ENCODE measurements at regions not wholly inside any gene's neighbourhood (a gene's known extent, or its start where the extent isn't known, plus 50 kb on each side); places are given as distances from the start of the nearest gene placed in this dataset.

DNA sequence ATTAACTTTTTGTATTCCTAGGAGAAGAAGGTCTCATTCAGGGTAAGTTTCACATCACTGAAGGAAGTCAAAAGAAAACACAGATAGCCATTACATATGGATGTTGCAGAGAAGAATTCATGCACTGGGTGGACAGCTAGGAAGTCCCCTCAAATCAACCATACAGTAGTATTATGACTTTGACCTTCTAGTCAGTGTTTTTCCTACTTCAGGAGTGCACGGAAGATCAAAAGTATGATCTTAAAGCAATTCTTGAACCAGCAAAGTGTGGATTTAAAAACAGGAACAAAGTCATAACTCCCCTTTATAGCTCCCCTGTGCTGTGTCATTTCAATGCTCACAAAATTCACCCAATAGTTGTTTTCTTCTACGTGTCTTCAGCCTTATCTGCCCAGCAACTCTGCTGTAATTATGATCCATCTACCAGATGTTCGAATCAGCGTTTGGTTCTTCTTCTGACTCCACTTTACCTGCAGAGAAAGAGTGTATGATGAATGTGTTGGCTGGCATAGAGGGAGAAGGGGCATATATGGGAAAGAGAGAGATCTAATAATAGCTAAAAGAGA is 118.1 kb upstream of the MEIS2 start:
- Histone ChIP-seq H3K27me3 (ENCODE audit: control insufficient read depth in 3 of 3, insufficient read depth in 3 of 3, low read length in 3 of 3) (no peaks in the 10 kb centered on the region), H3K9me3 (ENCODE audit: control insufficient read depth in 3 of 3, low read length in 3 of 3) (no peaks in the 10 kb centered on the region), H3K36me3 (ENCODE audit: control insufficient read depth in 3 of 3, insufficient read depth in 3 of 3, low read length in 3 of 3) (no peaks in the 10 kb centered on the region), H3K4me1 (ENCODE audit: control insufficient read depth in 3 of 3, insufficient read depth in 3 of 3, low read length in 3 of 3) (no peaks in the 10 kb centered on the region), H3K27ac (ENCODE audit: low read depth, low read length) (no peak overlapping the region), H3K9ac (ENCODE audit: low read depth in 1 of 3, low read length in 3 of 3) (no peak overlapping the region), H3K4me3 (ENCODE audit: low read length in 3 of 3) (no peak overlapping the region)

DNA sequence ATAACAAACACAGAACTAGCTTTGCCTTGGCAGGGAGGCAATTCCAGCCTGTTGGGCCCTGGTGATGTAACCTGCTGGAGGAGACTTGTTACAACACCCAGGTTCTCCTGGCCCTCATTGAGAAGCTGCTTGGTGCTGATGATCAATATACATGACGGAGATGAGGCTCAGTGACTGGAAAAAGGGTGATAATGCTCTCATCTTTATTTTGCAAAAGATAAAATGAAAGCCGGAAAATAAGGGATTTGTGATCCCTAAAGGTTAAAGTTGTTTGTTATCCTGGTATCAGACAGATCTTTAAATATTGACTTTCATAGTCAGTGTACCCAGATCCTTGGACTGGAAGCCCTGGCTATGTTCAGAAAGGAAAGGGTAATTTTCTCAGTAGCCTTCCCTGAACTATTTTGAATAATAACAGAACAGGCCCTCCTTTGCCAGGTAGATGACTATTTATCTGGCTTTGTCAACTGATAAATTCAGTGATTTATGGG is 118.9 kb upstream of the MEIS2 start:
- Histone ChIP-seq H3K9me3 (ENCODE audit: control insufficient read depth in 3 of 3, low read length in 3 of 3) (no peaks in the 10 kb centered on the region), H3K36me3 (ENCODE audit: control insufficient read depth in 3 of 3, insufficient read depth in 3 of 3, low read length in 3 of 3) (no peaks in the 10 kb centered on the region), H3K4me1 (ENCODE audit: control insufficient read depth in 3 of 3, insufficient read depth in 3 of 3, low read length in 3 of 3) (no peaks in the 10 kb centered on the region), H3K27me3 (ENCODE audit: control insufficient read depth in 3 of 3, insufficient read depth in 3 of 3, low read length in 3 of 3) (no peaks in the 10 kb centered on the region), H3K4me3 (ENCODE audit: low read length in 3 of 3) (no peak overlapping the region), H3K27ac (ENCODE audit: low read depth, low read length) (no peak overlapping the region), H3K9ac (ENCODE audit: low read depth in 1 of 3, low read length in 3 of 3) (no peak overlapping the region)

DNA sequence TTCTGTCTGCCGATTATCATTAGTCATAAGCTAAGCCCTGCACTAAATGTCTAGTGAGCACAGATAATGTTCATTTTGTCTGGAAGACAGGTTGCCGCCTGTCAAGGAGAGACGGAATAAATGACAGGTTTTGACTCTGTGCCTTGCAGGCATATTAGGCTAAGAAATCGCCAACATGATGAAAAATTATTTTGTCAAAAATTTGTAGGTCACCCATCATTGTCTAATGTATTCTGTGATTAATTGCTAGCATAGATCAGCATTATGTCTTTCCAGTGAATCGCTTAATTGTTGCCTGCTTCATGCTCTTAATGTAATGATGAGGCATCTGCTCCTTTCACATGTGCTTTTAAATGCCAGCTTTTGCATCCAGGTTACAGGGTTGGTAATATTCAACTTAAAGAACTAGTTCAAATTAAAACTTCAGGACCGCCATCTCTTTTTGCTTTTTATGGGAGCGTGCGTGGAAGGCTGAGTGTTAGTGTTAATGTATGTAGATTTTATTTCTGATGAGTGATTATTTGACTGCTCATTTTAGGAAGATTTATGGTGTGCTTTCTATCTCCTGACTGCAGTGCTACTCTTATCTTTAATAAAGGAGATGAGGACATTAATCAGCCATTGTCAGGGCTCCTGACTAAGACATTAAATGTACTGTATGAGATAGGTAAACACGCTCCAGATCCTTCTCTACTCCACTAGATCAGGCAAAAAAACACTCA is 120.8 kb upstream of the MEIS2 start:
- H3K27me3 ChIP-seq (ENCODE audit: control insufficient read depth in 3 of 3, insufficient read depth in 3 of 3, low read length in 3 of 3) = no peaks in the 10 kb centered on the region
- no peaks in the 10 kb centered on the region for H3K36me3 ChIP-seq (ENCODE audit: control insufficient read depth in 3 of 3, insufficient read depth in 3 of 3, low read length in 3 of 3)
- H3K27ac ChIP-seq (ENCODE audit: low read depth, low read length) = no peak overlapping the region
- no peaks in the 10 kb centered on the region for H3K4me1 ChIP-seq (ENCODE audit: control insufficient read depth in 3 of 3, insufficient read depth in 3 of 3, low read length in 3 of 3)
- no peaks in the 10 kb centered on the region for H3K9me3 ChIP-seq (ENCODE audit: control insufficient read depth in 3 of 3, low read length in 3 of 3)
- no peak overlapping the region for H3K9ac ChIP-seq (ENCODE audit: low read depth in 1 of 3, low read length in 3 of 3)
- H3K4me3 ChIP-seq (ENCODE audit: low read length in 3 of 3) = no peak overlapping the region

DNA sequence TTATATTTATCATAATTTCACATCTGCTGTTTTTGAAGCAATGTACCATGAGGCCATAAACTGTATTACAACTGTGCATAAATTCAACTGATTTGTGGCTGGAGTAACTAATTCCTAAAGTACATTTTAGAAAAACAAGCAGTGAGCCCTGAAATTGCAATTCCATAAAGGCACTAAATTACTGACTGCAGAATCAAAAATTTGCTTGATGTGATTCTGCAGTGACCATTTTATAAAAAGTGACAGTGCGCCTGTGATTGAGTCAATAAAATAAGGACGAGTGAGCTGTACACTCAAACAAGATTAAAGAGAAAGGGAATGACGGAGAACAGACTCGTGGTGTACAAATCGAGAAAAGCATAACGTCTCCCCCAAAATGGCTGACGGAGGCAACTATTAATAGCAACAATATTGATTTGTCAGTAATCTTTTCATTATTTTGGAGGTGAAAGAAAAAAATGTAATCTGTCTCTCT is 121.4 kb upstream of the MEIS2 start:
- H3K9ac ChIP-seq (ENCODE audit: low read depth in 1 of 3, low read length in 3 of 3) = no peak overlapping the region
- no peaks in the 10 kb centered on the region for H3K9me3 ChIP-seq (ENCODE audit: control insufficient read depth in 3 of 3, low read length in 3 of 3)
- H3K27me3 ChIP-seq (ENCODE audit: control insufficient read depth in 3 of 3, insufficient read depth in 3 of 3, low read length in 3 of 3) = no peaks in the 10 kb centered on the region
- H3K27ac ChIP-seq (ENCODE audit: low read depth, low read length) = no peak overlapping the region
- no peaks in the 10 kb centered on the region for H3K36me3 ChIP-seq (ENCODE audit: control insufficient read depth in 3 of 3, insufficient read depth in 3 of 3, low read length in 3 of 3)
- H3K4me3 ChIP-seq (ENCODE audit: low read length in 3 of 3) = no peak overlapping the region
- H3K4me1 ChIP-seq (ENCODE audit: control insufficient read depth in 3 of 3, insufficient read depth in 3 of 3, low read length in 3 of 3) = no peaks in the 10 kb centered on the region

DNA sequence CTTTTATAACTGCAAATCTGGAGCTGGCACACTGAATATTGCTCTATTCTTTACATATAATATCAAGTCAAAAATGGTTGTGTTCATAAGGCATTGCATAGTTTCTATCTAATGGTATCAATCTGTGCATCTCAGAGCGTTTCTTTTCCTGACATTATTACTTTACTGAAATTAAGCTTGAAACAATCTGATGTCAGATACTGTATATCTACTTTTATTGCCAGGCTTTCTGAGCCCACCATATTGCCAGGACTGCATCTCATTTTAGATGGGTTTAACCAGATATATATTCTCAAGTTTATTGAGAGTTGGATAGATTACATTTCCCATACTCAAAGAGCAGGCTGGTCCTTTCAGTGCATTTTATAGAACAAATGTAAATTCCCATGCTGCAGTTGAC is 122.7 kb upstream of the MEIS2 start:
- Histone ChIP-seq H3K4me1 (ENCODE audit: control insufficient read depth in 3 of 3, insufficient read depth in 3 of 3, low read length in 3 of 3) (no peaks in the 10 kb centered on the region), H3K4me3 (ENCODE audit: low read length in 3 of 3) (no peak overlapping the region), H3K9ac (ENCODE audit: low read depth in 1 of 3, low read length in 3 of 3) (no peak overlapping the region), H3K27me3 (ENCODE audit: control insufficient read depth in 3 of 3, insufficient read depth in 3 of 3, low read length in 3 of 3) (no peaks in the 10 kb centered on the region), H3K9me3 (ENCODE audit: control insufficient read depth in 3 of 3, low read length in 3 of 3) (no peaks in the 10 kb centered on the region), H3K36me3 (ENCODE audit: control insufficient read depth in 3 of 3, insufficient read depth in 3 of 3, low read length in 3 of 3) (no peaks in the 10 kb centered on the region), H3K27ac (ENCODE audit: low read depth, low read length) (no peak overlapping the region)

DNA sequence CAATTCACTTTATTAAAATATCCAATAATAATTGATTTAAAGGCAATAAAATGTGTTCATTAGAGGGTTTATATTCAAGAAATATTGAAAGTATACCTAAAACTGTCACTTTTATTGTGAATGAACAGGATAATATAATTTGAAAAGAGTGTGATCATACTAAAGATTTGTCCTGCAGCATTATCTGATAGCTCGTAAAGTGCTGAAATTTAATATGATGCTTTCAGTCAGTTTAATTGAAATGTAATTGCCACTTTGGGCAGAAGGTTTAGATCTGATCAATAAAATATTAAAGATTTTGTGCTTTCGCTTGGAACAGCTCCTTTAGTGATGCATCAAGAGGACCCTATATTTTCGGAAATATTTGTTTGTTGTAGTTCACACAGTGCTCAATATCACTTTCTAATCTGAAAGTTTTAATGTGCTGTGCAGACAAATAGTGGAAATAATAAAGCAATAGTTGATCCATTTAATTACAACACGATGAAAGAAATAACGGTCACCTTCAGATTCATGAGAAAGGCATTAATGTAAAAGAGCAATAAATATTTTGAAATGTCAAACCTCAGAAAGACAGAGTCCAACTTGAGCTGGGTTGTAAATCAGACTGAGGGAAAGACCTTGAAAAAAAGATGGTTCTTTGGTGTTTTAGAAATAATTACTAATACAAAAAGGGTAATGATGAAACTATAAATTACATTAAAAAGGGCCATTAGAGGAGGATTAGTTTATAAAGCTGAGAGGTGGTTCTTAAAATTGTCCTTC is 129.7 kb upstream of the MEIS2 start:
- Histone ChIP-seq H3K4me1 (ENCODE audit: control insufficient read depth in 3 of 3, insufficient read depth in 3 of 3, low read length in 3 of 3) (no peaks in the 10 kb centered on the region), H3K27ac (ENCODE audit: low read depth, low read length) (no peak overlapping the region), H3K9me3 (ENCODE audit: control insufficient read depth in 3 of 3, low read length in 3 of 3) (no peaks in the 10 kb centered on the region), H3K9ac (ENCODE audit: low read depth in 1 of 3, low read length in 3 of 3) (no peak overlapping the region), H3K4me3 (ENCODE audit: low read length in 3 of 3) (no peak overlapping the region), H3K36me3 (ENCODE audit: control insufficient read depth in 3 of 3, insufficient read depth in 3 of 3, low read length in 3 of 3) (no peaks in the 10 kb centered on the region), H3K27me3 (ENCODE audit: control insufficient read depth in 3 of 3, insufficient read depth in 3 of 3, low read length in 3 of 3) (no peaks in the 10 kb centered on the region)

DNA sequence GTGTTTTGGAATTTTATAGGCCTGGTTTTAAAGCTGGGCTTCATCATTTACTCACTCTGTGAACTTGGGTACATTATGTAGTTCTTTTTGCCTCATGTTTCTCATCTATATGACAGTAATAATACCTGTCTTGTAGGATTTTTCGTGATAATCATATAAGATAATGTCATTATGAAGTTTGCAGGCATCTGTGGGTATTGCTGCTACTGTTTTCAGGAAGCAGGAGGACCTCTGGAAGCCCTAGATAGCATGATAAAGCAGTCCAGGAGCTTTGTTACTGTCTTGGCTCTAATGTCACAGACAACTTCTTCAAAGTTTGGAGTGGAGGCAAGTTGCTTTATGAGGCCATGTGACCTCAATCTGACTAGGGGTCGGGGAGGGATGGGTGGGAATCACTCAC is 145.0 kb upstream of the MEIS2 start:
- H3K9me3 ChIP-seq (ENCODE audit: control insufficient read depth in 3 of 3, low read length in 3 of 3) = no peaks in the 10 kb centered on the region
- no peak overlapping the region for H3K4me3 ChIP-seq (ENCODE audit: low read length in 3 of 3)
- H3K27ac ChIP-seq (ENCODE audit: low read depth, low read length) = no peak overlapping the region
- H3K4me1 ChIP-seq (ENCODE audit: control insufficient read depth in 3 of 3, insufficient read depth in 3 of 3, low read length in 3 of 3) = no peaks in the 10 kb centered on the region
- no peaks in the 10 kb centered on the region for H3K27me3 ChIP-seq (ENCODE audit: control insufficient read depth in 3 of 3, insufficient read depth in 3 of 3, low read length in 3 of 3)
- H3K36me3 ChIP-seq (ENCODE audit: control insufficient read depth in 3 of 3, insufficient read depth in 3 of 3, low read length in 3 of 3) = no peaks in the 10 kb centered on the region
- no peak overlapping the region for H3K9ac ChIP-seq (ENCODE audit: low read depth in 1 of 3, low read length in 3 of 3)

DNA sequence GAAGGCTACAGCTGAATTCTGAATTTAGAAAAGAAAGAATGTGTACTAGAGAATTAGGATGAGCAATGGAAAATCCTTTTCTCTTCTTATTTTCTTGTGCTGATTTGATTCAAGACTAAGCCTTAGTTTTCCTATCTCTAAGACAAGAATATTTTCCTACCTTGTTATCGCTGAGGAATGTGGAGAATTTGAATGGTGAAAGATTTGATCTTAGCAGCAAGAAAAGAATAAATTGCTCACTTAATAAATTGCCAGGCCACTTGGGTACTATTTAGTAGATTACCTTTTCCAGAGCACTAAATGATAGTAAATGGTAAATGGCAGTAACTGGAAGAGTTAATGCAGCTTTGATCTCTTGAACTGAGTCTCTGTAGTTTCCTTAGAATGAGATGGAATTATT is 145.7 kb upstream of the MEIS2 start:
- H3K4me3 ChIP-seq (ENCODE audit: low read length in 3 of 3) = no peak overlapping the region
- H3K4me1 ChIP-seq (ENCODE audit: control insufficient read depth in 3 of 3, insufficient read depth in 3 of 3, low read length in 3 of 3) = no peaks in the 10 kb centered on the region
- H3K27ac ChIP-seq (ENCODE audit: low read depth, low read length) = no peak overlapping the region
- H3K9me3 ChIP-seq (ENCODE audit: control insufficient read depth in 3 of 3, low read length in 3 of 3) = no peaks in the 10 kb centered on the region
- no peaks in the 10 kb centered on the region for H3K27me3 ChIP-seq (ENCODE audit: control insufficient read depth in 3 of 3, insufficient read depth in 3 of 3, low read length in 3 of 3)
- no peak overlapping the region for H3K9ac ChIP-seq (ENCODE audit: low read depth in 1 of 3, low read length in 3 of 3)
- H3K36me3 ChIP-seq (ENCODE audit: control insufficient read depth in 3 of 3, insufficient read depth in 3 of 3, low read length in 3 of 3) = no peaks in the 10 kb centered on the region

DNA sequence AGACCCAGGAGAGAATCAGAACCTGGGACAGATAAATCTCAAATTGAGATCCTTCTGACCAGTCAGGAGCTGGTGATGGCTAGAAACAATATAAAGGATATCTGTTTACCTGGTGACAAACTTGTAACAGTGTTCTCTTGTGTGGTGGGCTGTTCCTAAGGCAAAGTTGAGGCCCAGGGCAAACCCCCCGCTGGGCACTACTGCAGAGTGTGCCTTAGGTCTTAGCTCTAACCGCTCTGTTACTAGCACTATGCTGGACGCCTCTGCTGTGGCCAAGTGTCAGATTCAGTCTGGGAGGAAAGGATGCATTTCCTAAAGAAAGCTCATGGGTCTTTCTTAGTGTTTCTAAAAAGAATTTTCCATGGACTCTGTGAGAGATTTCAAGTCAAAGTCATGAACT is 146.5 kb upstream of the MEIS2 start:
- no peak overlapping the region for H3K4me3 ChIP-seq (ENCODE audit: low read length in 3 of 3)
- H3K9ac ChIP-seq (ENCODE audit: low read depth in 1 of 3, low read length in 3 of 3) = no peak overlapping the region
- peaks cover 0 to 2% (median 0%) of the 10 kb centered on the region in 3 donors for H3K27me3 ChIP-seq (ENCODE audit: control insufficient read depth in 3 of 3, insufficient read depth in 3 of 3, low read length in 3 of 3)
- H3K27ac ChIP-seq (ENCODE audit: low read depth, low read length) = no peak overlapping the region
- no peaks in the 10 kb centered on the region for H3K4me1 ChIP-seq (ENCODE audit: control insufficient read depth in 3 of 3, insufficient read depth in 3 of 3, low read length in 3 of 3)
- no peaks in the 10 kb centered on the region for H3K36me3 ChIP-seq (ENCODE audit: control insufficient read depth in 3 of 3, insufficient read depth in 3 of 3, low read length in 3 of 3)
- H3K9me3 ChIP-seq (ENCODE audit: control insufficient read depth in 3 of 3, low read length in 3 of 3) = no peaks in the 10 kb centered on the region

DNA sequence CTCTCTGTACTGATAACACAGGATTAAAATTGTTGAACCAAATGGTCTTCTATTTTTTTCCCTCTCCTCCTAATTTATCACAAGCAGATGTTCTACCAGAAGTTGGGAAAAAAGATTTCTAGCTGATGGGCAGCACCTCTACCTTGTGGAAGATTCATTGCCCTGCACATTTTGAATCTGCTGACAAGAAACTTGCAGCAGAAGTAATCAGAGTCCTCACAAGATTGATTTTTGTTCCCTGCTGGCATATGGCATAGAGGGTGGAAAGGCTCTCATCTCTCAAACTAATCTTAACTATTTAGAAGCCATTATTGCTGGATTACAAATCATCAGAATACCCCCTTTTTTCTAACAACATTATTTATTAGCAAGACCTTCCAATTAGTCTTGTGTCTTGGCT is 148.9 kb upstream of the MEIS2 start:
- no peaks in the 10 kb centered on the region for H3K4me1 ChIP-seq (ENCODE audit: control insufficient read depth in 3 of 3, insufficient read depth in 3 of 3, low read length in 3 of 3)
- no peak overlapping the region for H3K9ac ChIP-seq (ENCODE audit: low read depth in 1 of 3, low read length in 3 of 3)
- no peaks in the 10 kb centered on the region for H3K9me3 ChIP-seq (ENCODE audit: control insufficient read depth in 3 of 3, low read length in 3 of 3)
- H3K36me3 ChIP-seq (ENCODE audit: control insufficient read depth in 3 of 3, insufficient read depth in 3 of 3, low read length in 3 of 3) = no peaks in the 10 kb centered on the region
- no peak overlapping the region for H3K4me3 ChIP-seq (ENCODE audit: low read length in 3 of 3)
- H3K27me3 ChIP-seq (ENCODE audit: control insufficient read depth in 3 of 3, insufficient read depth in 3 of 3, low read length in 3 of 3) = peaks cover 0 to 2% (median 0%) of the 10 kb centered on the region in 3 donors
- no peak overlapping the region for H3K27ac ChIP-seq (ENCODE audit: low read depth, low read length)

Measured in skeletal muscle tissue (tissue), 3 donors.